ENCODE measurements at regions not wholly inside any gene's neighbourhood (a gene's known extent, or its start where the extent isn't known, plus 50 kb on each side); places are given as distances from the start of the nearest gene placed in this dataset.
"Not testable (repeated sequence)": the region's sequence is repeated elsewhere in the genome, so short reads cannot be mapped to it uniquely, and the experiment has no call there.

DNA sequence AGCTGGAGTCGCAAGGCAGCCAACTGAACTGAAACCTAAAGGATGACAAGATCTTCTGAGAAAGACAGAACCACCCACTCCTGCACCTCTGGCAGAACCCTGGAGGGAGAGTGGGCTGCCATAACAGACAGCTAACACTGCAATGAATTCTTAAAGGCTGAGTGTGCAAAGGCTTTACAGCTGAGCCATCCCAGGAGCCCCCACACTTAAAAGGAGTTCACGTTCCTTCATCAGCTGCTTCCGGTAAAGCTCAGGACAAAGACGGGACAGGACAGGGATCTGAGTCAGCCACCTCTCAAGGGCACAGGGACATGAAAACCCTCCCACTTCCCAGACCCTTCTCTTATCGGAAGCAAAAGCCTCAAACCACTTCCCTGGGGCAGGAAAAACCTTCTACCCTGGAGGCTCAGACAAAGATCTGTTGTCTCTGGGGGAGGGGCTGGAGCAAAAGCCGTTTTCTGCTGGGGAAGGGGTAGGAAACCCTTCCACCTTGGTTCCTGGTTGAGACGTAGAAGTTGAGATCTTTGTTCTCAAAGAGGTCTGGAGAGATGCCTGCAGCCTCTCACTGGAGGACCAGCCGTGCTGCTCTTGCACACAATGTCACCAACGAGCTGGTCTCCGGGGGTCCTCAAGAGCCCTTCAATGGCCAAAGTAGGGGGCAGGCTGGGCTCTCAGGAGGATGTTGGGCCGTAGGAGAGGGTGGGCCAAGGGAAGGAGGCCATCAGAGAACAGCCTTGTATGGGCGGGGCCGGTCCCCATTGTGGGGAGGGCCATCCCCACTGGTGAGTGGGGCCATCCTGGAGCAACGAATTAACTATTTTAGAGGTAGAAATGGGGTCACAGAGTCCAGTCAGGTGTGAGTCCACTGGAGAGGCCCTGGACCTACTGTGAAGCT lies 452.4 kb downstream of the PTPRU start:
- peak; percentile 78 for DNase-seq (ENCODE audit: low read depth, low spot score)

- peak; percentile 48 for DNase-seq (ENCODE audit: low read depth, low spot score)
These were observed 451.4 kb downstream of the PTPRU start for GRCh38 chr1:29687601-29688244.

- no peak for DNase-seq (ENCODE audit: low read depth, low spot score)
These were observed 450.8 kb downstream of the PTPRU start for GRCh38 chr1:29687166-29687565.

DNA sequence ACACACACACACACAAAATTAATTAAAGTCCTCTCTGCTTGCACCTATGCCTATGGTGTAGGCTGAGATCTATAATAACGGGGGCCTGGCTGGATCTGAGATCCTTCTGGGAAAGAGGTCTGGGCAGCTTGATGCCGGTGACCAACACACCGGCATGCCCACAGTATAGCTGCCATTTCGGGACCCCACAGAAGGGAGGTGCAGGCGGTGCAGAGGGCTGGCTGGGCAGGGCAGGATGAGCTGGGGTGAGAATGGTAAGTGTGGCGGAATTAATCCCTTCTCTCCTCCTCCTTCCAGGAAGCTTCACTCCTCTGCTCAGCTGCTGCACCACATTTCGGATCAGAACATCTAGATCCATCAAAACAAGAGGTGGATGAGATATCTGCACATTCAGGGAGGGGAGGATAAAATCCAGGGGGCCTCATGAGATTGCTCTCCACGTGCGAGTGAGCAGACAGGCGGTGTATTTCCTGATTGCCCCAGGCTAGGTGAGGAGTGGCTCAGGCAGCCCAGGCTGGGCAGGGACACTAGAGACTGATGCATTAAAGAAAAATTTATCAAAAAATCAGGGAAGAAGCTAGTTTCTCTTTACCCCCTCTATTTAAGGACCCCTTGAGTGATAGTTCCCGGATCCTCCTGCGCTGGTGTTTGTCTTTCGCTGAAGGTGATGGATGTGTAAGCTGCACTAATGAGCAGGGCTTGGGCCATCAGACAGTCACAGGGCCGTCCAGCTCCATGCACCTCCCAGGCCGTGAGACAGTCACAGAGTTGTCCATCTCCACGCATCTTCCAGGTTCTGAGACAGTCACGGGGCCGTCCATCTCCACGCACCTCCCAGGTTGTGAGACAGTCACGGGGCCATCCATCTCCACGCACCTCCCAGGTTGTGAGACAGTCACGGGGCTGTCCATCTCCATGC lies 449.9 kb downstream of the PTPRU start:
- no peak for DNase-seq (ENCODE audit: low read depth, low spot score)

DNA sequence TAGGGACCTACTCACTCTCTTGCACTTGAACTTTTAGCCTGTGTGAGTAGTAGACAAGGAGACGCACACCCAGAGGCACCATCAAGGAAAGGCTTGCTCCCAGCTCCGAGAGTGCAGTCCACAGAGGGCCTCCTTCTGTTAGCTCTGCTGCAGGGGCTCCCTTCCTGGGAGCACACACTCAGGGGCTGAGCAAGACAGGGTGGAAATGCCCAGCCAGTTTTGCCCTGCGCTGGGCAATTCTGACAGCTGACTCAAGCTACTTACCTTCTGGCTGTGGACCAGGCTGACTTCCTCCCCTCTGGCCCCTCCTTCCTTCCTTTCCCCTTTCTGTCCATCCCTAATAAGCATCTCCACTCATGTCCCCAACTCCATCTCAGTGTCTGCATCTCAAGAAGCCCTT lies 449.1 kb downstream of the PTPRU start:
- DNase-seq (ENCODE audit: low read depth, low spot score): no peak

DNA sequence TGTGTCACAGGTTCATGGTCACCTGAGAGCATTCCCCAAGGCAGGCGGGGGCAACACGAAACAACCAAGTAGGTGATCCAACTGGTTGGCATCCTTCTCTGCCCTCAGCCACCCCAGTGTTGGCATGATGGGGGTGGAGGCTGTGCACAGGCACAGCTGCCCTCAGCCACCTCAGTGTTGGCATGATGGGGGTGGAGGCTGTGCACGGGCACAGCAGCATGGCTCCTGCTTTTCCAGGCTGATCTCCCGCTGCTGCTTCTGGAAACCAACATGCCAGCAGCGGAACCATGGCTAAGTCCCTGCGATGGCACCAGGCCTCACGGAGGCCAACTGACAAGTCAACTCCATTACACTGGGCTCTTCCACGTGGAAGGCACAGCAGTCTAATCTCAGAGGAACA lies 447.8 kb downstream of the PTPRU start:
- DNase-seq (ENCODE audit: low read depth, low spot score): no peak

DNA sequence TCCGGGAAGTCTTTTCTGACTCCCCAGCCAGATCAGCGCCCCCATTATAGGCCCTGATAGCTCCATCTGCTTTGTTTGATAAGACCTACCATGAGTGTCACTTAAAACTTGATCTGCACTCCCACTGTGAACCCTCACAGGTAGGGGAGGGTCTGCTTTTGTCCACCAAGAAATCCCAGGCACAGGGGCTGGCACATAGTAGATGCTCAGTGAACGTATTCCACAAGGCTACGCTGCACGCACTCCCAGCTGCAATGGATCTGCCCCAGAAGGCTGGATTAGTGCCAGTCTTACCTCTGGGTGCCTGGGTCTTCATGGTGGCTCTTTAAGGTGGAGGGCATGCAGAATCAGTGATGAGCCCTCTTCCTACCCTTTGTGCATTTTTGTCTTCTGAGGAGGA lies 447.1 kb downstream of the PTPRU start:
- no peak for DNase-seq (ENCODE audit: low read depth, low spot score)

GRCh38 chr1:29682919-29683295 lies 446.6 kb downstream of the PTPRU start:
- DNase-seq (ENCODE audit: low read depth, low spot score): peak; percentile 71

DNA sequence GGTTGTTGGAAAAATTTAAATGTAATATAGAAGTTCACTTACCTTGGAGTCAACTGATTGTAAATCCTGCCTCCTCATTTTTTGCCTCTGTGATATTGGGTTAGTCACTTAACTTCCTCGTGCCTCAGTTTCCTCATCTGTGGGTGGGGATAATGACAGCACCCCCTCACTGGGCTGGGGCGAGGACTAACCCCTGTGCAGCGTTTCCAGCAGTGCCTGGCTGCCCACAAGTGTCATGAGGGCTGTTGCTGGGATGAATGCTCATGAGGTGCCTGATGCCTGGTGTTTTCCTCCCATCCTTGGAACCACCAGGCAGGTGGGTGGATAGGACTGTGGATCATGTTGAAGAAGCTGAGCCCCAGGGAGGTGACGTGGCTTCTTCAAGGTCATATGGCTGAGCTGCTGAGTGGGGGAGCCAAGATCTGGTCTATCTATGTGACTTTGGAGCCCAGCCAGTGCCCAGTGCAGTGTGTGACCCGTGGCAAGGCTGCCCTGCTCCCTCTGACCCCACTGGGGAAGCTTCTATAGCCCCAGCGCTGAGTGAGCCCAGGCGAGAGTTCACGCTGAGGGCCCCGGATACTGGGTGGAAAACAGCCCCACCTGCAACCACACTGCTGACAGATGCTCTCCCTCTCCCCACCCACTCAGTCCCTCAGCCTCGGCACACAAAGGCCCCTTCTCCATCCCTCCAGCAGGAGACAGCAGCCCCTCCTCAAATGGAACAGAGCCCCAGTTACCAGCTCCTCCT lies 446.0 kb downstream of the PTPRU start:
- DNase-seq (ENCODE audit: low read depth, low spot score): no peak

DNA sequence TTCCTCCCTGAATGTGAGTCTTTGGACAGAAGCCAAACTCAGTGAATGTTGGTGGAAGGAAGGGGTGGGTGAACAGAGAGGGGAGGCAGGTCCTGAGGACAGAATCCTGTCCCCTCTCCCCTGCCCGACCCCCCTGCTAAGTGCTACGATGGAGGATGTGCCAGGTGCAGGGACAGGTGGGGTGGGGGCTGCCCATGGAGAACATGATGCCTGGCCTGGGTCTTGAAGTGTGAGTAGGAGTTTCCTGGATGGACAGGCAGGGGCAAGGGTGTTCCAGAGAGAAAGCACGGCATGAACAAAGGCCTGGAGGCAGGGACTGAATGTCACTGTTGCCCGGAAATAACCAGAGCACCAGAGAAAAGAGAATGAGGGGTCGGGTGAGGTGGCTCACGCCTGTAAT lies 445.1 kb downstream of the PTPRU start:
- DNase-seq (ENCODE audit: low read depth, low spot score): not testable (repeated sequence)

- no peak for DNase-seq (ENCODE audit: low read depth, low spot score)
These were observed 443.7 kb downstream of the PTPRU start for GRCh38 chr1:29679828-29680558.

- DNase-seq (ENCODE audit: low read depth, low spot score): no peak
These were observed 443.0 kb downstream of the PTPRU start for GRCh38 chr1:29679316-29679715.

DNA sequence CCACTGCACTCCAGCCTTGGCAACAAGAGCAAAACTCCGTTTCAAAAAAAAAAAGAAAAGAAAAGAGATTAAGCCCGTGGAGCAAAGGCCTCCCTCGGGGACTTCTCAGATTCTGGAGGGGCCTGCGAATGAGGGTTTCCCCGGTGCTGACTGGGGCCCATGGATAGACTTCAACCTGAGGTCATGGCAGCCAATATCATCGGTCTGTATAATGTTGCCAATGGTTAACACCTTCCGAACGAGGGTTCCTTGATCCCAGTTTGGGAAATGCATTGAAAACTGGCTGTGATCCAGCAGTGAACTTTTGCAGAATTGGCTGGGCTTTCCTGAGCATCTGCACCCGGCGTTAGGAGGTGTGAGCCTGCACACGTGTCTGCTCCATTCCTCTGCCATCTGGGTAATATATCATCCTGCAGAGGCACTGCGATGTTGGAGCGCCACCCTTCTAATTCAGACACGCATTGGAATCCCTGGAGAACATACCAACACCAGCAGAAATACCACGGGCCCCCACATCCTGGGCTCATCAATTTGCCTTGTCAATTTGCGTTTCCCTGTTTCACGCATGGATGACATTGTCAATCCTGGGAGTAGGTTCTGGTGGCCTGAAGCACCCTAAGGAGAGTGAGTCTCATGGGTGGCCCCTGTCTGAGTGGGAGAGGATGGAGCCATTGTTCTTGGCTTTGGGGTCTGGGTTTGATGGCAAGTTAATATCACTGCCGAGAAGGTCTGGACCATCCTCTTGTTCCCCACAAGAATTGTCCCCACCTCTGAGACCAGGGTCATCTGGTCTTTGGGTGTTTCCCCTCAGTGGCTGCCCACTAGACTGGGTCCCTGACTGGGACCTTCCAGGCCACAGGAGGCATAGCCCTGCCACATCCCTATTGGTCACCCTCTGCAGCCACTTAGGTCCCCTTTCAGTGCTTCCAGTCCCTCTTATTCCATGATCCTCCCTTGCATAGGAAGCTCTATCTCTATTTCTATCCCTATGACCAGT lies 441.0 kb downstream of the PTPRU start:
- DNase-seq (ENCODE audit: low read depth, low spot score): no peak

GRCh38 chr1:29676496-29676895 lies 440.2 kb downstream of the PTPRU start:
- no peak for DNase-seq (ENCODE audit: low read depth, low spot score)

DNA sequence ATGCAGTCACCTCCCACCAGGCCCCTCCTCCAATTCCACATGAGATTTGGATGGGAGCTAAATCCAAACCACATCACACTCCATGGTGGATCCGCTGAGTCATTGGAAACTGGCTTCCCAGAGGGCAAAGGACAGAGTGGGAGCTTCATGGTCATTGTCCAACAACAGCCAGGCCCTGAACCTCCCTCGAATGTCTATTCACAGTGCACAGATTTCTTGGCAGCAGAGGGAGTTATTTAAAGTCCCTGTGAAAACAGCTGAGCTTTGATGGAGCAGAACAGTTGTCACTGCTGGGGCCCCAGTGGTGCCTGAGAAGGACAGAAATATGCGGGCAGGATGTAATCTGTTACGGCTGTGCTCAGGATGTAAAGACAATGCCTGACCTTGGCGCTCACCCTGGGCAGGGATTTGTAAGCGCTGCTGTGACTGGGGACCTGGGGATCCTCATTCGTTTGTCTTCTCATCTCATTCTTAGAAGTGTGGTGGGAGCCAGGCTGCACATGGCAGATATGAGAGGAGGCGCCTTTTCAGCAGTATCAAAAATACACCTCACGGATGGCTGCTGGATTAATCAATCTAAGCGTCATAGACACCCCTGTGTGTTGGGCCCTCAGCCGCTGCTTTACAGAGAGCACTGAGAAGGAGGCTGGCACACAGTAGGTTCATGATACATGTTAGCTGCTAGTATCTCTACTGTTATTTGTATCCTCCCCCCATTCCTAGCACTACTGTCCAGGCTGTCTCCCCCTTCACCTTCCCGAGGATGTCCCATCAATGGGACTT lies 439.4 kb downstream of the PTPRU start:
- no peak for DNase-seq (ENCODE audit: low read depth, low spot score)

GRCh38 chr1:29674627-29675326 lies 438.5 kb downstream of the PTPRU start:
- DNase-seq (ENCODE audit: low read depth, low spot score): no peak

- DNase-seq (ENCODE audit: low read depth, low spot score): no peak
These were observed 437.6 kb downstream of the PTPRU start for GRCh38 chr1:29673669-29674626.

Measured in astrocyte of the hippocampus (primary cell).